HG03064 (cell line): ENCODE measurements at regions not wholly inside any gene's neighbourhood (a gene's known extent, or its start where the extent isn't known, plus 50 kb on each side); places are given as distances from the start of the nearest gene placed in this dataset.
"Not testable (repeated sequence)": the region's sequence is repeated elsewhere in the genome, so short reads cannot be mapped to it uniquely, and the experiment has no call there.

Source experiments
- ATAC-seq: cut with Tn5 transposase; IDR thresholded peaks from one replicate; pipeline ENCODE4 v1.9.1; 2021; ENCODE audit warnings: low read depth; ENCODE audit not compliant: unreplicated experiment

- ATAC-seq: no peak
Observed at GRCh38 chr6:66159937-66160336, 452.9 kb upstream of the EYS start.

- ATAC-seq: no peak
Observed at GRCh38 chr6:66153247-66153646, 446.2 kb upstream of the EYS start.

- ATAC-seq: no peak
Observed at GRCh38 chr6:66149132-66149531, 442.1 kb upstream of the EYS start.

- no peak for ATAC-seq
Observed at GRCh38 chr6:66145867-66146266, 438.8 kb upstream of the EYS start.

GRCh38 chr6:66134021-66134420 lies 427.0 kb upstream of the EYS start:
- ATAC-seq: no peak

- ATAC-seq: no peak
Observed at GRCh38 chr6:66128656-66129055, 421.6 kb upstream of the EYS start.

- ATAC-seq: no peak
Observed at GRCh38 chr6:66128243-66128642, 421.2 kb upstream of the EYS start.

- ATAC-seq: no peak
Observed at GRCh38 chr6:66127061-66127460, 420.0 kb upstream of the EYS start.

GRCh38 chr6:66126358-66126757 lies 419.3 kb upstream of the EYS start:
- ATAC-seq: no peak

- ATAC-seq: no peak
Observed at GRCh38 chr6:66103954-66104353, 396.9 kb upstream of the EYS start.

GRCh38 chr6:66103354-66103753 lies 396.3 kb upstream of the EYS start:
- no peak for ATAC-seq

- no peak for ATAC-seq
Observed at GRCh38 chr6:66096679-66097078, 389.7 kb upstream of the EYS start.

- no peak for ATAC-seq
Observed at GRCh38 chr6:66094615-66095014, 387.6 kb upstream of the EYS start.

GRCh38 chr6:66092306-66092705 lies 385.3 kb upstream of the EYS start:
- not testable (repeated sequence) for ATAC-seq

GRCh38 chr6:66086532-66086931 lies 379.5 kb upstream of the EYS start:
- no peak for ATAC-seq

- ATAC-seq: no peak
Observed at GRCh38 chr6:66082914-66083313, 375.9 kb upstream of the EYS start.

- ATAC-seq: no peak
Observed at GRCh38 chr6:66068907-66069306, 361.9 kb upstream of the EYS start.

- ATAC-seq: no peak
Observed at GRCh38 chr6:66068033-66068432, 361.0 kb upstream of the EYS start.

GRCh38 chr6:66065313-66065712 lies 358.3 kb upstream of the EYS start:
- ATAC-seq: no peak

- no peak for ATAC-seq
Observed at GRCh38 chr6:66057034-66057433, 350.0 kb upstream of the EYS start.

GRCh38 chr6:66054967-66055366 lies 347.9 kb upstream of the EYS start:
- ATAC-seq: no peak

GRCh38 chr6:66051812-66052211 lies 344.8 kb upstream of the EYS start:
- ATAC-seq: no peak

GRCh38 chr6:66048684-66049474 lies 341.9 kb upstream of the EYS start:
- no peak for ATAC-seq
